Duodenal mucosa (tissue), 2 donors: ENCODE measurements at regions not wholly inside any gene's neighbourhood (a gene's known extent, or its start where the extent isn't known, plus 50 kb on each side); places are given as distances from the start of the nearest gene placed in this dataset.

Experiments
- H3K27ac ChIP-seq: one replicate; pipeline ENCODE4 v1.7.0; 2013; ENCODE audit warnings: low read depth, low read length
- H3K27me3 ChIP-seq, 2 donors: one replicate each; pipeline ENCODE4 v1.7.0; 2013; ENCODE audit warnings: low read length in 2 of 2, control low read depth in 1 of 2; ENCODE audit not compliant: insufficient read depth in 2 of 2, control insufficient read depth in 1 of 2
- H3K36me3 ChIP-seq, 2 donors: one replicate each; pipeline ENCODE4 v1.7.0; 2013; ENCODE audit warnings: low read length in 2 of 2, control low read depth in 1 of 2; ENCODE audit not compliant: insufficient read depth in 2 of 2, control insufficient read depth in 1 of 2
- H3K4me1 ChIP-seq, 2 donors: one replicate each; pipeline ENCODE4 v1.7.0; 2013; ENCODE audit warnings: low read length in 2 of 2, control low read depth in 1 of 2; ENCODE audit not compliant: insufficient read depth in 2 of 2, control insufficient read depth in 1 of 2
- H3K4me3 ChIP-seq, 2 donors: one replicate each; pipeline ENCODE4 v1.7.0; 2013; ENCODE audit warnings: low read length in 2 of 2, low read depth in 1 of 2
- H3K9ac ChIP-seq, 2 donors: one replicate each; pipeline ENCODE4 v1.7.0; 2013; ENCODE audit warnings: low read length in 2 of 2, low read depth in 1 of 2
- H3K9me3 ChIP-seq, 2 donors: one replicate each; pipeline ENCODE4 v1.7.0; 2013; ENCODE audit warnings: low read length in 2 of 2, control low read depth in 1 of 2; ENCODE audit not compliant: control insufficient read depth in 1 of 2

- no peak overlapping the region for H3K27ac ChIP-seq
- H3K9me3 ChIP-seq: no peaks in the 10 kb centered on the region
- no peak overlapping the region for H3K9ac ChIP-seq
- H3K27me3 ChIP-seq: no peaks in the 10 kb centered on the region
- no peaks in the 10 kb centered on the region for H3K4me1 ChIP-seq
- no peak overlapping the region for H3K4me3 ChIP-seq
- H3K36me3 ChIP-seq: no peaks in the 10 kb centered on the region
Measured at GRCh38 chr6:119821380-119821779, 471.8 kb upstream of the MAN1A1 start.

DNA sequence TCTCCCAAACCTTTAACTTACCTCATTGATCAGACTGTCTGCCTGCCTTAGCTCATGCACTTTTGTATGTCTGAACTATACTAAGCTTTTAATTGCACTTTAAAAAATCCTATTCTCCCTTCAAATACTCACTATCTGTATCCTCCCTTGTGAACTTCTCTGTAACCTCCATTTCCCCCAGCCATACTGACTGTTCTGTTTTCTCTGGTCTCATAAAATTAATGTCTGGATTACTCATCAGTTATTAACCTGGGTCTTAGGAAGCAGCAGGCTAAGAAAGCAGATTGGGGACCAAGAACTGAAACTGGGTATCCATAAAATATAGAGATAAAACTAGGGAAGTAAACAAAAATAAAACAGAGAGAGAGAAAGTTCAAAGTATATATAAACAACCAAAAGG lies 469.3 kb upstream of the MAN1A1 start:
- no peak overlapping the region for H3K4me3 ChIP-seq
- no peaks in the 10 kb centered on the region for H3K27me3 ChIP-seq
- H3K36me3 ChIP-seq: no peaks in the 10 kb centered on the region
- no peaks in the 10 kb centered on the region for H3K4me1 ChIP-seq
- H3K9me3 ChIP-seq: no peaks in the 10 kb centered on the region
- H3K9ac ChIP-seq: no peak overlapping the region
- H3K27ac ChIP-seq: no peak overlapping the region

- no peak overlapping the region for H3K27ac ChIP-seq
- no peaks in the 10 kb centered on the region for H3K27me3 ChIP-seq
- no peak overlapping the region for H3K4me3 ChIP-seq
- no peaks in the 10 kb centered on the region for H3K36me3 ChIP-seq
- H3K9me3 ChIP-seq: no peaks in the 10 kb centered on the region
- H3K4me1 ChIP-seq: no peaks in the 10 kb centered on the region
- H3K9ac ChIP-seq: no peak overlapping the region
Measured at GRCh38 chr6:119814609-119815400, 465.2 kb upstream of the MAN1A1 start.

DNA sequence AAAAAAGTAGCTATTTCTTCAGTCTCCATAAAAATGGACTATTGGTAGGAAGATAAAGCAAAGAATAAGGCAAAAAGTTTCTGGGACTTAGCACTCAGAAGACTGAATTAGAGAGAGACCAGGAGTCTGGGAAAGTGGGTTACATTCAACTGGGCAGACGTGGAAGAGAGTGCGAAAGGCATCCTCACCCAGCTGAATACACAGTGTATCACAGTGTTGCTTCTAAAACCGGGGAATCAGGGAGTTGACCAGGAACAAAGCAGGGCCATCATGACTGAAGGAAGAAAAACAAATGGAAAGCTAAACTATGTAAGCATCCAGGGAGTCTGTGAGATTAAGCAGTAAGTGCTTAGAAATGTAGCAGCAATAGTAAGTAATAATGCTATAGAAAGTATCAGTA lies 452.9 kb upstream of the MAN1A1 start:
- Histone ChIP-seq H3K4me1 (no peaks in the 10 kb centered on the region), H3K36me3 (no peaks in the 10 kb centered on the region), H3K4me3 (no peak overlapping the region), H3K27ac (no peak overlapping the region), H3K9me3 (no peaks in the 10 kb centered on the region), H3K27me3 (no peaks in the 10 kb centered on the region), H3K9ac (no peak overlapping the region)

- Histone ChIP-seq H3K4me3 (no peak overlapping the region), H3K27me3 (no peaks in the 10 kb centered on the region)
Measured at GRCh38 chr6:119801056-119801455, 451.5 kb upstream of the MAN1A1 start.

GRCh38 chr6:119800526-119800925 lies 451.0 kb upstream of the MAN1A1 start:
- Histone ChIP-seq H3K27ac (no peak overlapping the region), H3K4me1 (no peaks in the 10 kb centered on the region), H3K9ac (no peak overlapping the region), H3K9me3 (no peaks in the 10 kb centered on the region), H3K36me3 (no peaks in the 10 kb centered on the region), H3K27me3 (no peaks in the 10 kb centered on the region), H3K4me3 (no peak overlapping the region)

More at GRCh38 chr6:119801056-119801455, 451.5 kb upstream of the MAN1A1 start:
- Histone ChIP-seq H3K27ac (no peak overlapping the region), H3K4me1 (no peaks in the 10 kb centered on the region), H3K9ac (no peak overlapping the region), H3K36me3 (no peaks in the 10 kb centered on the region), H3K9me3 (no peaks in the 10 kb centered on the region)

- Histone ChIP-seq H3K4me3 (no peak overlapping the region), H3K9ac (no peak overlapping the region), H3K27me3 (no peaks in the 10 kb centered on the region), H3K9me3 (no peaks in the 10 kb centered on the region), H3K4me1 (no peaks in the 10 kb centered on the region), H3K36me3 (no peaks in the 10 kb centered on the region), H3K27ac (no peak overlapping the region)
Measured at GRCh38 chr6:119799596-119800509, 450.3 kb upstream of the MAN1A1 start.

GRCh38 chr6:119791736-119792135 lies 442.2 kb upstream of the MAN1A1 start:
- Histone ChIP-seq H3K9me3 (no peaks in the 10 kb centered on the region), H3K9ac (no peak overlapping the region), H3K4me1 (no peaks in the 10 kb centered on the region), H3K36me3 (no peaks in the 10 kb centered on the region), H3K27me3 (no peaks in the 10 kb centered on the region), H3K4me3 (no peak overlapping the region), H3K27ac (no peak overlapping the region)

DNA sequence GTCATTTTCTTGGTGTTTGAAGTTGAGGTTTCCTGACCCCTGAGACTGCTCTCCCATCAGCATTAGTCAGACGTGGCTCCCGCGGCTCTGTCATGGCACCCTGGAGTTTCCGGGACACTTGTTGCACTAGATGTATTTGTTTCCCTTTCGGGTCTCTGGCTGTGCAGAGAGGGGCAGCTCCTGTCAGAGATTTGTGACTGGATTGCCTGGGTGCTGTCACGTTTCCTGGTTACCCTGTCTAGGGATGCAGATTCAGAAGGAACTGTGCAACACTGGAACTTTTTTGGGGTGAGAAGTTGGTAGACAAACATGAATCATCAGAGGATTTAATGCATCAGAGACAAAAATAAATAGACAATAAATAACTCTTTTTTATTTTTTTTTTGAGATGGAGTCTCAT lies 431.8 kb upstream of the MAN1A1 start:
- no peaks in the 10 kb centered on the region for H3K4me1 ChIP-seq
- no peak overlapping the region for H3K9ac ChIP-seq
- H3K9me3 ChIP-seq: no peaks in the 10 kb centered on the region
- H3K36me3 ChIP-seq: no peaks in the 10 kb centered on the region
- H3K27ac ChIP-seq: no peak overlapping the region
- no peak overlapping the region for H3K4me3 ChIP-seq
- H3K27me3 ChIP-seq: no peaks in the 10 kb centered on the region

DNA sequence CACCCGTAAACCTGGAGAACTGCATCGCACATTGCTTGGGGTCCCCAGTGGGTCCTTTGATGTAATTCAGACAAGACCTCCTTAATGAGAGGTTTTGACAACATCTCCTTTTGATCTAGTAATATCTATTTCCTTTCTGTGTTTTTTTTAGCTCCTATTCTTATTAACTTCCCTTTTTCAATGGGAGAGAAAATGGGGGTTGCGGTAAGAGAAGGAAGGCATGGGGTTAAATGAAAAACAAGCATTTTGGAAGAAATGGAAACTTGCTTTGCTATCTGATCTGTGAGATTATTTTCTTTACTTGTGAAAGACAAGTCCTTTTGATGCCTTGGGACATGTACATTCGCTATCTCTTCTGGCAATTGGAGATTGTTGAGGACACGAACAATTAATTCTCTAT lies 418.6 kb upstream of the MAN1A1 start:
- H3K9ac ChIP-seq: no peak overlapping the region
- H3K4me1 ChIP-seq: no peaks in the 10 kb centered on the region
- no peaks in the 10 kb centered on the region for H3K36me3 ChIP-seq
- H3K9me3 ChIP-seq: peaks cover 0 to 2% of the 10 kb centered on the region in 2 donors
- H3K4me3 ChIP-seq: no peak overlapping the region
- no peaks in the 10 kb centered on the region for H3K27me3 ChIP-seq
- no peak overlapping the region for H3K27ac ChIP-seq
